Activated T-helper 1 cell treated with anti-CD3 and anti-CD28 coated beads, Interleukin-12 subunit alpha, Interleukin-12 subunit beta, Interleukin-2, Interleukin-4 antibody, amounts not matched to agents 30 ng/mL and 10 ng/mL and 1 ng/mL, durations not matched to agents 14 hours and 24 hours and 36 hours (primary cell): ENCODE measurements at regions not wholly inside any gene's neighbourhood (a gene's known extent, or its start where the extent isn't known, plus 50 kb on each side); places are given as distances from the start of the nearest gene placed in this dataset.

Experiments
- DNase-seq: peaks from one replicate; pipeline ENCODE4 v3.0.0; 2021; ENCODE audit warnings: low spot score
- H3K27ac Mint-ChIP-seq: one replicate; pipeline ENCODE4 v1.8.0; 2021; ENCODE audit warnings: mild to moderate bottlenecking, mixed read lengths
- H3K27me3 Mint-ChIP-seq: one replicate; pipeline ENCODE4 v1.8.0; 2022; ENCODE audit warnings: mild to moderate bottlenecking, moderate library complexity, mixed read lengths; ENCODE audit not compliant: insufficient read depth
- H3K36me3 Mint-ChIP-seq: one replicate; pipeline ENCODE4 v1.8.0; 2021; ENCODE audit warnings: low read depth, mixed read lengths
- H3K4me1 Mint-ChIP-seq: one replicate; pipeline ENCODE4 v1.8.0; 2021; ENCODE audit warnings: low read depth, mixed read lengths
- H3K4me3 Mint-ChIP-seq: one replicate; pipeline ENCODE4 v1.8.0; 2021; ENCODE audit warnings: mild to moderate bottlenecking, moderate library complexity, mixed read lengths
- H3K9me3 Mint-ChIP-seq: one replicate; pipeline ENCODE4 v1.8.0; 2021; ENCODE audit warnings: mixed read lengths
- intact Hi-C: fragments of 100-400 bp; cut with micrococcal nuclease; formaldehyde crosslinking; loops from one replicate; pipeline ENCODE4 v1.15.1; 2024

DNA sequence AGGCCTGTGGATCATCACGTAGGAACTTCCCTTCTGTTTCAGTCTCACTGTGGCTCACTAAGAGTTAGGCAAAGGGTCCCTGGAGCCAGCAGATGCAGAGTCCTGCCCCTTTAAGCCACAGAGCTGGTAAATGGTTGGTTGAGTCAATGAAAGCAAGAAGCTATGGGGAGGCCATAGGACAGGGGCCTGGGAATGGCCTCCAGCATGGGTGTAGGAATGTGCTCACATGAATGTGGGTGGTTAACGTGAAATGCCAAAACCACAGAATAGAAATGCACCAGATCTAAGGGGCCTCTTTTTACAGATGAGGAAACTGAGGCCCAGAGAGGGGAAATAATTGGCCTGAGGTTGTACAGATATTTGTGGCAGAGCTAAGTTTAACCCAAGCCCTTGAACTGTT lies 150.3 kb downstream of the TLE3 start:
- intact Hi-C loops = no loop called here
- no peak overlapping the region for H3K27ac Mint-ChIP-seq
- no peaks in the 10 kb centered on the region for H3K9me3 Mint-ChIP-seq
- H3K36me3 Mint-ChIP-seq = no peaks in the 10 kb centered on the region
- H3K4me3 Mint-ChIP-seq = no peak overlapping the region
- H3K4me1 Mint-ChIP-seq = no peaks in the 10 kb centered on the region
- no peak for DNase-seq
- H3K27me3 Mint-ChIP-seq = peaks cover 5% of the 10 kb centered on the region

DNA sequence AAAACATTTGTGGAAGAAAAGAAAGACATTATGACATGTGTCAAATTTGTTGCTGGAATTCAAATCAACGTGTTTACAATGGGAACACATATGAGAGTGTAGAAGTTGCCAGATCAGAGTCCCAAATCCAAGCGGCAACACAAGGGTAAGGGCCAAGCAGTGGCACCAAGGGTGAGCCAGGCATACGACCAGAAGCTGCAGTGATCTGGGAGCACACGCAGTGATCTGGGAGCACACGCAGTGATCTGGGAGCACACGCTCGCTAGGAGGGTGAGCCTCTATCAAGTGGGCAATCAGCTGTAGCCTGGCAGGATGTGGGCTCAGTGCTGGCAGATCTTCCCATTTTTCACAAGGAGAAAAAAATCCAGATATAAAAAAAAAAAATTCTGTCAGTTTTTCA lies 148.2 kb downstream of the TLE3 start:
- H3K9me3 Mint-ChIP-seq = no peaks in the 10 kb centered on the region
- H3K27me3 Mint-ChIP-seq = peaks cover 13% of the 10 kb centered on the region
- H3K36me3 Mint-ChIP-seq = no peaks in the 10 kb centered on the region
- DNase-seq = no peak
- H3K4me3 Mint-ChIP-seq = no peak overlapping the region
- no peaks in the 10 kb centered on the region for H3K4me1 Mint-ChIP-seq
- intact Hi-C loops = no loop called here
- no peak overlapping the region for H3K27ac Mint-ChIP-seq

DNA sequence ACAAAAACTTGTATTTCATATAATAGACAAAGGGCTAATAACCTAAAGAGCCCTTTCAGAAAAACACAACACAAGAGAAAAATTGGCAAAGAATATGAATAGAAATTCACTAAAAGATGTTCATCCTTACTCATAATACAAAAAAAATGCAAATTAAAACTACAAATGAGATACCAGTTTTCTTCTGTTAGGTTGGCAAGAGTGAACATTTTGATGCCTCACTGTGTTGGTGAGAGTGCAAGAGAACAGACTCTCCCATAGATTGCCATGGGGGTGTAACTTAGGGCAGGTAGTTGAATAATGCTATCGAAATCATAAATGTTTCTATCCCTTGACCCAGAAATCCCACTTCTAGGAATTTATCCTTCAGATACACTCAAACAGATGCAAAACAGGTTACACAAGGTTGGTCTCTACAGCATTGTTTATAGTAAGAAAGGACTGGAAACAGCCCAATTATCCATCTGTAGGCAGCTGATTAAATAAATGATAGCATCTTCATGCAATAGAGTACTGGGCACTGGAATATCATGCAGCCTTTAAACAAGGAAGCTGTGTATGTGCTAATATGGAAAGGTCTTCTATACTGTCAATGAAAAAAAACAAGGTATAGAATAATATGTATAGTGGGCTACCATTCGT lies 146.3 kb downstream of the TLE3 start:
- Mint-ChIP-seq H3K4me3 (no peak overlapping the region), H3K4me1 (no peaks in the 10 kb centered on the region), H3K27ac (no peak overlapping the region), H3K9me3 (no peaks in the 10 kb centered on the region), H3K27me3 (peaks cover 13% of the 10 kb centered on the region), H3K36me3 (no peaks in the 10 kb centered on the region)
- intact Hi-C loops = no loop called here
- no peak for DNase-seq

DNA sequence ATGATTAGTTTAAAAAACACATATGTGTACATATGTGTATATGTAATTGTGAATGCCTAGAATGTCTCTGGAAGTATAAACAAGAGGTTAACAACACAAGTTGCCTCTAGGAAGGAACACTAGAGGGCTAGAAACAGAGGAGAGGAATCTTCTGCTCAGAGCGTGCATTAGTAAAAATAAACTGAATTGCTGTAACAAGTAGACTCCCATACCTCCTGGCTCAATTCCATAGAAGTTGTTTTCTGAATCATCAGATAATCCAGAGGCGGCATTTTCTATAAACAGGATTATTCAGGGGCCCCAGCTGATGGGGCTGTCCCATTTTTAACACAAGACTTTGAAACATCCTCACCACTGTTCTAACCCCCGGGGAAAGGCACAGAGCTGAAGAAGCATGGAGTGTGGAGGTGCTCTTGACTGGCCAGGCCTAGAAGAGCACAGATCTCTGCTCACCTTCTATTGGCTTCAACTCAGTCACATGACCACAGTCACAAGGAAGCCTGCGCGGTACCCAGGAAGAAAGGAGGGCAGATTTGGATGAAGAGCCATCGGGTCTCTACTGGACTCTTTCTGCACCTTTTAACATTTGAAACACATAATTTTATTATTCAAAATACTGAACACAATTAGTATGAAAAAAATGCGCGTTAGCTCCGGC lies 145.7 kb downstream of the TLE3 start:
- H3K9me3 Mint-ChIP-seq = no peaks in the 10 kb centered on the region
- no peaks in the 10 kb centered on the region for H3K4me1 Mint-ChIP-seq
- peaks cover 13% of the 10 kb centered on the region for H3K27me3 Mint-ChIP-seq
- H3K27ac Mint-ChIP-seq = no peak overlapping the region
- H3K36me3 Mint-ChIP-seq = no peaks in the 10 kb centered on the region
- H3K4me3 Mint-ChIP-seq = no peak overlapping the region
- no peak for DNase-seq
- intact Hi-C loops = no loop called here

DNA sequence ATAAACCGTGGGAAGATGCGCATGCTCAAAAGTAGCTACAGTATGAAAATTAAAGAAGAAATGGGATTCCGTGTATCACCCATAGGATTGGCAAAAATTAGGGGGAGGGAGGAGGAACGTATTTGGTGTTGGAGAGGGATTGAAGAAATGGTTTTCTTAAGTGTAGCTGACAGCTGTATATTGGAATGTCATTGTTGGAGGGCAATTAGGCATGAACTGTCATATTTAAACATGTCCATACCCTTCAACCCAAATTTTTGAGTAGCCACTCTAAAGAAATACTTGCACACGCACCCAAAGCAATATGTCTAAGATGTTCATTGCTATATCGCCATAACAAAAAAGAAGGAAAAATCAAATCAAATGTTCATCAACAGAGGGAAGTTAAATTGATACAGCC lies 144.7 kb downstream of the TLE3 start:
- H3K27me3 Mint-ChIP-seq = peaks cover 14% of the 10 kb centered on the region
- H3K27ac Mint-ChIP-seq = no peak overlapping the region
- intact Hi-C loops = no loop called here
- no peaks in the 10 kb centered on the region for H3K36me3 Mint-ChIP-seq
- no peak overlapping the region for H3K4me3 Mint-ChIP-seq
- no peak for DNase-seq
- H3K4me1 Mint-ChIP-seq = no peaks in the 10 kb centered on the region
- no peaks in the 10 kb centered on the region for H3K9me3 Mint-ChIP-seq

DNA sequence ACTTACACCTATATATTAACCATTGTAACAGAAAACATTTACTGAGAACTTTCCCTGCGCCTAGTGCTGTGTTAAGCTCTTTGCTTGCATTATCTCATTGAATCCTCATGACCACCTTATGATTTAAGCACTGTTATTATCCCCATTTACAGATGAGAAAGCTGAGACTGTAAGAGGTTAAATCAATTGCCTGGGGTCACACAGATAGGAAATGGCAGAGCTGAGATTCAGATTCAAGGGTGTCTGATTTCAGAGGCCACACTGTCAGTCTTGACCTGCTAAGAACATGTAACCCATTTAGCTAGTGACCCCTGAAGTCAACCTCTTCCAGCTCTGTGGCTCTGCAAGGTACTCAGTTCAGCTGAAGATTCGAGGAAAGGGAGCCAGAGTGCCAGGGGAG lies 143.9 kb downstream of the TLE3 start:
- Mint-ChIP-seq H3K4me3 (no peak overlapping the region), H3K9me3 (no peaks in the 10 kb centered on the region), H3K27me3 (peaks cover 14% of the 10 kb centered on the region), H3K4me1 (no peaks in the 10 kb centered on the region), H3K27ac (no peak overlapping the region), H3K36me3 (no peaks in the 10 kb centered on the region)
- intact Hi-C loops = no loop called here
- no peak for DNase-seq

DNA sequence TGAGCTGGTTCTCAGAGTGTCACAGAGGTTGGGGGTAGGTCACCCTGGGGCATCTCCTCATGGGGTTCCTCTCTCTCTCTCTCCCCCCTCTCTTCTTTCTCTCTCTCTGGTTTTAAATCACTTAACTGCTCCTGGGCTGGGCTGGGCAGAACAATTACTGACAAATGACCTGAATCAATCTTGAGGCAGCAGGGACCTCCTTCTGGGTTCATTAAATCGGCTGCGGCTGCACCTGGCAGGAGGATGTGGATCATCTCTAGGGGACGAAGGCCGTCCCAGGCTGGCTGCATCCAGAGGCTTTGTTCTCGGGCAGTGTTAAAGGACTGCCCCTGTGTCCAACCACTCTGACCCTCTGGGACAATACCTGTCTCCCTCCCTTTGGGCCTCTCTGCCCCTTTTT lies 143.1 kb downstream of the TLE3 start:
- intact Hi-C loops = no loop called here
- Mint-ChIP-seq H3K4me1 (no peaks in the 10 kb centered on the region), H3K27ac (no peak overlapping the region), H3K9me3 (no peaks in the 10 kb centered on the region), H3K27me3 (peaks cover 16% of the 10 kb centered on the region), H3K36me3 (no peaks in the 10 kb centered on the region), H3K4me3 (no peak overlapping the region)
- DNase-seq = no peak

DNA sequence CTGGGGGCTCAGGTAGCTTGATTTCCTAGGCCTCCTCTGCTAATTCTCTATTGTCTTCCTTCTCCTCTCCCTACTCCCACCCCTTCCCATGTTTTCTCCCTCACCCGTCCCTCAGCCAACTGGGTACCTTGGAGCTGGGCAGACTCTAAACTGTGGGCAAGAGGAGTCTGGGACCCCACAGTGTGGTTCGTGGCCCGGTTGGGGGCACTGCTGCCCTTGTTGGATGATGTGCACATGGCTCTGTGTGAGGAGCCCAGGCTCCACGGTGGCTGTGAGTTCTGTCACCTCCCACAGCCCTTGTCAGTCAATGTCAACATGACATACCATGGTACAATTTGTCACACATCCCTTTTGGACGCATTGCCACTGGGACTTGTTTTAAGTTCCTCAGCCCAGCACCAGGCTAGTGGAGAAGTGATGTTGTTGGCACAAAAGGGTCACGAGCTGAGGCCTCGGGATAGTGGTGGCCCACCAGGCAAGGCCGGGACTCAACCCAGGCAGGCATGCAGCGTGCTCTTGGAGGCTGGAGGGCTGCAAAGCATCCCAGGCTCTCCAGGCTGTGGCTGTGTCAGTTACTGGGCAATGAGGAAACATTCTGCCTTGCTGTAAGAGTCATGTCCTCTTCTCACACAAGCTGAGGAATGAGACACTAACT lies 142.3 kb downstream of the TLE3 start:
- DNase-seq = no peak
- intact Hi-C loops = no loop called here
- H3K9me3 Mint-ChIP-seq = no peaks in the 10 kb centered on the region
- no peak overlapping the region for H3K27ac Mint-ChIP-seq
- H3K36me3 Mint-ChIP-seq = no peaks in the 10 kb centered on the region
- no peak overlapping the region for H3K4me3 Mint-ChIP-seq
- H3K27me3 Mint-ChIP-seq = peaks cover 16% of the 10 kb centered on the region
- H3K4me1 Mint-ChIP-seq = no peaks in the 10 kb centered on the region

DNA sequence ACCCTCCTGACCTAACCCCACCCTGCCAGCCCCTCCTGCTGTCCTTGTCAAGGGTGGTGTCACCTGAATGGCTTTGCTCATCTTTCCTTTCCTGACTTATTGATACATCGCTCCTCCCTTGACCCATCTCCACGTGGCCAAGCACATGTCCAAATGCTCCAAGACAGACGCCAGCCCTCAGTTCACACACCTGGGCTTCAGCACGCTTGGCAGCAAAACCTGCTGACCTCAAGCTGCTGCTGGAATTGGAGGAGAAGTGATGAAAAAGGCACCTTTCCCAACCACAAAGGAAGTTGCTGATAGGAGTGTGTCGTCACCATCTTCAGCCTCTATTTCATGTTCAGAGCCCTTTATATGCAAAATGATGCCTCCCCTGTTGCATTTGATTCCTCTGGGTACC lies 141.3 kb downstream of the TLE3 start:
- Mint-ChIP-seq H3K27me3 (peaks cover 16% of the 10 kb centered on the region), H3K4me3 (no peak overlapping the region), H3K36me3 (no peaks in the 10 kb centered on the region), H3K4me1 (no peaks in the 10 kb centered on the region), H3K27ac (no peak overlapping the region), H3K9me3 (no peaks in the 10 kb centered on the region)
- DNase-seq = no peak
- intact Hi-C loops = no loop called here

DNA sequence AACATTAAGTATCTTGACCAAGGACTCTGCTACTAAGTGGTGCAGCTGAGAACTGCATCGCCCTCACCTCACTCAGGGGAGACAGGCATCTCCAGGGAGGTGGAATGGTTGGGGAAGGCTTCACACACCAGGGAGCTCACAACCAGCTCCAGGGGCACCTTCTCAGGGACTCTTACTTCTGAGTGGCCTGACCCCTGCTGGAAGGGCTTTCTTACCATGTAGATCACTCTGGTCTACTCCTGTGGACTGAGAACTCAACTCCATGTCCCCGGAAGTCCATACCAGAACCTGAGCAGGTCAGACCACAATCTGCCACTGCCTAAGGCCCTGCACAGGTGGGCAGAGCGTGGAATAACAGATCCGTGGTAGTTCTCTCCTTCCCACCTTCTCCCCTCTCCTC lies 140.5 kb downstream of the TLE3 start:
- Mint-ChIP-seq H3K27ac (no peak overlapping the region), H3K9me3 (no peaks in the 10 kb centered on the region), H3K27me3 (peaks cover 16% of the 10 kb centered on the region), H3K4me1 (no peaks in the 10 kb centered on the region), H3K4me3 (no peak overlapping the region), H3K36me3 (no peaks in the 10 kb centered on the region)
- intact Hi-C loops = no loop called here
- no peak for DNase-seq

DNA sequence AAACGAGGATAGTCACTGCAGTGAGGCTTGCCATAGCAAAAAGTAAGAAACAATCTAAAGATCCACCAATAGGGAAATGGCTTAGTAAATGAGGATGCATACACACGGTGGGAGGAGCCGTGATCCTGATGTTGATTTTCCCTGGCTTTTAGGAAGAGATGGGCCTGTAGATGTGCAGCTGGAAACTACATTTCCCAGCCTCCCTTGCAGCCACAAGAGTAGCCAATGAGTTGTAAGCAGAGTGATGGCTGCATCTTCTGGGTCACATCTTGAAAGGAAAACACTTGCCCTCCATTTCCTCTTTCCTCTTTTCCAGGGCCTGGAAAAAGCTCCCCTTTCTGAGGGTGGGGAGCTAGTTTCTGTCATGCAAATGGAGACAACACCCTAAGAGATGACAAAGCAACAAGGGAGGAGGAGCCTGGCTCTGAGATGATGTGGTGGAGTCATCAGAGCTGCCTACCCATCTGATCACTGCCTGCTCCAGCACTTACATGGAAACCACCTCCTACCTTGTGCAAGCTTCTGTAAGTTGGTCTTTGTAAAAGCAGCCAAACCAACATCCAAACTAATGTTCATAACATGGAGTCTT lies 139.1 kb downstream of the TLE3 start:
- no peaks in the 10 kb centered on the region for H3K4me1 Mint-ChIP-seq
- H3K27ac Mint-ChIP-seq = no peak overlapping the region
- no peaks in the 10 kb centered on the region for H3K9me3 Mint-ChIP-seq
- no peaks in the 10 kb centered on the region for H3K36me3 Mint-ChIP-seq
- no peak overlapping the region for H3K4me3 Mint-ChIP-seq
- intact Hi-C loops = no loop called here
- no peak for DNase-seq
- peaks cover 21% of the 10 kb centered on the region for H3K27me3 Mint-ChIP-seq

DNA sequence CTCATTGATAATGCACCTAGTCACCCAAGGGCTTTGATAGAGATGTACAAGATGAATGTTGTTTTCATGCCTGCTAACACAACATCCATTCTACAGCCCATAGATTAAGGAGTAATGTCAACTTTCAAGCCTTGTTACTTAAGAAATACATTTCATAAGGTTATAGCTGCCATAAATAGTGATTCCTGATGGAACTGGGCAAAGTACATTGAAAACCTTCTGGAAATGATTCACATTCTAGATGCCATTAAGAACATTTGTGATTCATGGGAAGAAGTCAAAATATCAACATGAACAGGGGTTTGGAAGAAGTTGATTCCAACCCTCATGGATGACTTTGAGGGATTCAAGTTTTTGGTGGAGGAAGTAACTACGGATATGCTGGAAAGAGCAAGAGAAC lies 135.2 kb downstream of the TLE3 start:
- no peak for DNase-seq
- Mint-ChIP-seq H3K4me1 (no peaks in the 10 kb centered on the region), H3K27ac (no peak overlapping the region), H3K9me3 (no peaks in the 10 kb centered on the region), H3K4me3 (no peak overlapping the region), H3K27me3 (peaks cover 18% of the 10 kb centered on the region), H3K36me3 (no peaks in the 10 kb centered on the region)
- intact Hi-C loops = no loop called here

DNA sequence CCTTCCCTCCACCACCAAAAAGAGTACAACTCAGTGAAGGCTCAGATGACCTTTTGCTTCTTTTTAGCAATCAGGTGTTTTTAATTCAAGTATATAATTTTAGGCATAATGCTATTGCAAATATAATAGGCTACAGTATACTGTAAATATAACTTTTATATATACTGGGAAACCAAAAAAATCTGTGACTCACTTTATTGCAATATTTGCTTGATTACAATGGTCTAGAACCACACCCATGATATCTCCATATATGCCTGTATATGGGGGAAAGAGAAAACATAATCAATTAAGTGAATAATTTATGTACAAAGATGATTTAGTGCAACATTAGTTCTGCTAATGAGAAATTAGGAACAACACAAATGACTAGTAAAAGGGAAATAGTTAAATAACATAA lies 134.3 kb downstream of the TLE3 start:
- peaks cover 26% of the 10 kb centered on the region for H3K27me3 Mint-ChIP-seq
- intact Hi-C loops = no loop called here
- no peaks in the 10 kb centered on the region for H3K9me3 Mint-ChIP-seq
- H3K36me3 Mint-ChIP-seq = no peaks in the 10 kb centered on the region
- no peak for DNase-seq
- H3K27ac Mint-ChIP-seq = no peak overlapping the region
- H3K4me3 Mint-ChIP-seq = no peak overlapping the region
- no peaks in the 10 kb centered on the region for H3K4me1 Mint-ChIP-seq
